Natural killer cell (primary cell): ENCODE measurements at regions not wholly inside any gene's neighbourhood (a gene's known extent, or its start where the extent isn't known, plus 50 kb on each side); places are given as distances from the start of the nearest gene placed in this dataset.
"Not testable (repeated sequence)": the region's sequence is repeated elsewhere in the genome, so short reads cannot be mapped to it uniquely, and the experiment has no call there.

Experiments used
- ATAC-seq, 3 donors: fragments of 150-1000 bp in 2 of 3; fragments of 200-7000 bp in 1 of 3; cut with Tn5 transposase; 1 replicate in 1 of 3; 2 replicates in 2 of 3; pipeline ENCODE4 v1.10.0; 2021; ENCODE audit warnings: mild to moderate bottlenecking in 2 of 3, moderate library complexity in 2 of 3
- DNase-seq, 2 donors: peaks; one replicate each; pipeline versions ENCODE4 v3.0.0 to v3.0.0-alpha.2; 2013 to 2021; ENCODE audit warnings: mixed read lengths in 1 of 2
- H3K27ac ChIP-seq: one replicate; pipeline ENCODE4 v1.5.1; 2013; ENCODE audit warnings: mild to moderate bottlenecking, low read length
- H3K27me3 ChIP-seq: one replicate; pipeline ENCODE4 v1.6.1; 2013; ENCODE audit warnings: low read length; ENCODE audit not compliant: control insufficient read depth, insufficient read depth
- H3K36me3 ChIP-seq: one replicate; pipeline ENCODE4 v1.6.1; 2013; ENCODE audit warnings: low read length; ENCODE audit not compliant: control insufficient read depth, insufficient read depth
- H3K4me1 ChIP-seq: one replicate; pipeline ENCODE4 v1.6.1; 2013; ENCODE audit warnings: low read length; ENCODE audit not compliant: control insufficient read depth, insufficient read depth
- H3K4me3 ChIP-seq: one replicate; pipeline ENCODE4 v1.5.1; 2013; ENCODE audit warnings: low read length
- H3K9me3 ChIP-seq: one replicate; pipeline ENCODE4 v1.6.1; 2013; ENCODE audit warnings: low read length; ENCODE audit not compliant: control insufficient read depth, insufficient read depth
- H3K27ac Mint-ChIP-seq, 2 donors: one replicate each; pipeline ENCODE4 v1.8.0; 2022; ENCODE audit warnings: mild to moderate bottlenecking in 2 of 2, mixed read lengths in 2 of 2, moderate library complexity in 1 of 2
- H3K27me3 Mint-ChIP-seq, 2 donors: one replicate each; pipeline ENCODE4 v1.8.0; 2022; ENCODE audit warnings: low read depth in 2 of 2, mixed read lengths in 2 of 2
- H3K36me3 Mint-ChIP-seq: one replicate; pipeline ENCODE4 v1.8.0; 2022; ENCODE audit warnings: mixed read lengths
- H3K4me1 Mint-ChIP-seq, 2 donors: one replicate each; pipeline ENCODE4 v1.8.0; 2022; ENCODE audit warnings: mixed read lengths in 2 of 2
- H3K4me3 Mint-ChIP-seq: one replicate; pipeline ENCODE4 v1.8.0; 2022; ENCODE audit warnings: mild to moderate bottlenecking, moderate library complexity, mixed read lengths
- H3K9me3 Mint-ChIP-seq, 2 donors: one replicate each; pipeline ENCODE4 v1.8.0; 2022; ENCODE audit warnings: mixed read lengths in 2 of 2
- CTCF ChIP-seq: fragments of 200-600 bp; IDR thresholded peaks from one replicate; pipeline ENCODE4 v1.8.0; 2022; ENCODE audit warnings: antibody characterized with exemption
- WGBS: methylation state at CpG from one replicate; pipeline ENCODE4 v1.1.7; 2013; ENCODE audit warnings: missing lambda C conversion rate; ENCODE audit not compliant: insufficient coverage; 5-methylcytosine and 5-hydroxymethylcytosine counted together
- intact Hi-C: fragments of 100-400 bp; cut with micrococcal nuclease; formaldehyde crosslinking; loops from one replicate; pipeline ENCODE4 v1.14.2; 2022

DNA sequence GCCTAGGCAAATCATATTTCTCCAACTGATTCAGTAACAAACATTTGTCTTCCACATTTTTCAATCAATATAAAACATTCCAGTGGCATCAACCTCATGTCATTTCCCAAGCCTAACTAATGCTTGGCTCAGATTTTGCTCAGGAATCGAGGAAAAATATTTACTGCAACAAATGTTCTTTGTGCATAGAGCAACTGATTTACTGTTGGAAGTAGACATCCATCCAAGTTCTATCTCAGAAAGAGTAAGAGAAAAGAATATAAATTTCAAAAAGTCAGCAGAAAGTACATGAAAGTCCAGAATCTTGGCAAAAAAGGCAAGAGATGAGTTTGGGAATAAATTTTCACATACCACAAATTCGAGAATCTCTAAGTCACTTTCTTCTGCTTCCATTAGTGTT, 2245.0 kb upstream of the RAG2 start:
- H3K9me3 ChIP-seq, result no peaks in the 10 kb centered on the region
- ATAC-seq (no peak), DNase-seq (no peak)
- no peak overlapping the region for H3K4me3 ChIP-seq
- no peaks in the 10 kb centered on the region for H3K27me3 ChIP-seq
- 67% methylated on average over 1 of the region's 2 CpGs for WGBS
- no peaks in the 10 kb centered on the region for H3K27me3 Mint-ChIP-seq
- H3K9me3 Mint-ChIP-seq, result peaks cover 8 to 11% of the 10 kb centered on the region in 2 donors
- TF ChIP-seq CTCF, result no peak
- no peaks in the 10 kb centered on the region for H3K4me1 Mint-ChIP-seq
- no peaks in the 10 kb centered on the region for H3K36me3 ChIP-seq
- H3K36me3 Mint-ChIP-seq, result no peaks in the 10 kb centered on the region
- H3K27ac Mint-ChIP-seq, result no peak overlapping the region
- H3K4me1 ChIP-seq, result no peaks in the 10 kb centered on the region
- intact Hi-C loops, result no loop called here
- H3K27ac ChIP-seq, result no peak overlapping the region
- H3K4me3 Mint-ChIP-seq, result no peak overlapping the region

DNA sequence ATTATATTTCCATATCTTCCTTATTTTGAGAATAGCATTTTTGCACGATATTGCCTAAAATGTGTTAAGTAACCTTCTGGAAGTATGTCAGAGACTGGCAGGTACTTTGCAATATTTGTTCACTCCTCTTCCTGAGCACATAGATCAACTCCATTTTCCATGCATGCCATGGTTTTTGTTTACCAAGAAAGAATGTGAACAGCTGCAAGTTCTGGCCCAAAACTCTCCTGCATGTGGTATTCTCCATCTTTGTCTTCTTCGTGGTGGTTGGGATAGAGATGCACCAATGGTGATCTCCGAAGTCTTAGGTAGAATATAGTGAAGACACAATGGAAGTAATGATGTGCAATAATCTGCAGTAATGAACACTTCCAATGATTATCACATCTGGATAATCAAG, 2241.0 kb upstream of the RAG2 start:
- peaks cover 0 to 5% of the 10 kb centered on the region in 2 donors for H3K9me3 Mint-ChIP-seq
- H3K4me1 Mint-ChIP-seq, result no peaks in the 10 kb centered on the region

GRCh38 chr11:38835966-38836365, 2237.9 kb upstream of the RAG2 start:
- no peak for ATAC-seq
- no peak for TF ChIP-seq CTCF
- Histone ChIP-seq H3K27me3 (no peaks in the 10 kb centered on the region), H3K27ac (no peak overlapping the region), H3K4me1 (no peaks in the 10 kb centered on the region), H3K4me3 (no peak overlapping the region), H3K36me3 (no peaks in the 10 kb centered on the region), H3K9me3 (no peaks in the 10 kb centered on the region)
- H3K36me3 Mint-ChIP-seq, result no peaks in the 10 kb centered on the region
- H3K27me3 Mint-ChIP-seq, result no peaks in the 10 kb centered on the region
- 86% methylated on average over 4 of the region's 4 CpGs for WGBS
- H3K4me1 Mint-ChIP-seq, result no peaks in the 10 kb centered on the region
- peaks cover 0 to 7% of the 10 kb centered on the region in 2 donors for H3K9me3 Mint-ChIP-seq
- no peak overlapping the region for H3K27ac Mint-ChIP-seq
- H3K4me3 Mint-ChIP-seq, result no peak overlapping the region
- no peak for DNase-seq
- intact Hi-C loops, result no loop called here

More for the DNA sequence above, 2241.0 kb upstream of the RAG2 start:
- intact Hi-C loops, result no loop called here
- Histone ChIP-seq H3K4me1 (no peaks in the 10 kb centered on the region), H3K27me3 (no peaks in the 10 kb centered on the region), H3K4me3 (no peak overlapping the region), H3K9me3 (no peaks in the 10 kb centered on the region), H3K27ac (no peak overlapping the region), H3K36me3 (no peaks in the 10 kb centered on the region)
- DNase-seq (no peak), ATAC-seq (no peak)
- no peak overlapping the region for H3K27ac Mint-ChIP-seq
- WGBS, result 89% methylated on average over 2 of the region's 3 CpGs
- H3K4me3 Mint-ChIP-seq, result no peak overlapping the region
- no peaks in the 10 kb centered on the region for H3K27me3 Mint-ChIP-seq
- no peak for TF ChIP-seq CTCF
- no peaks in the 10 kb centered on the region for H3K36me3 Mint-ChIP-seq

DNA sequence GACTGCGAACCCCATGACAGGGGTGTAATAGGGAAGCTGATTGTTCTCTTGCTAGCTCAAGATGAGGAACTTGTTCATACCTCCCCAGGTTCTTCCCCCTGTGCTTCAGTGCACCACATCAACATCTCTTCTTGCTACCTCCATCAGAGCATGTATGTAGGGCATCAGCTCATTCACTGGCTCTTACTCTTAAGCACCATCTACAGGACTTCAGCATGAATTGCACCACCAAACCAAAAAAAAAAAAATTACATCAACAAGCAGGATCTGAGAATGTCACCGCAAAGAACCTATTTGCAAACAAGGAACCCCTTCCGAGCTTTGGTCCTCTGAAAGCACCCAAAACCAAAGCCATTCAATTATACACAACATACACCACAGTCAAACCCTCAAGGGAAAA, 2226.5 kb upstream of the RAG2 start:
- H3K27me3 Mint-ChIP-seq, result no peaks in the 10 kb centered on the region
- H3K27ac ChIP-seq, result no peak overlapping the region
- H3K27me3 ChIP-seq, result no peaks in the 10 kb centered on the region
- TF ChIP-seq CTCF, result no peak
- no peak overlapping the region for H3K27ac Mint-ChIP-seq
- no peaks in the 10 kb centered on the region for H3K36me3 ChIP-seq
- H3K9me3 ChIP-seq, result no peaks in the 10 kb centered on the region
- DNase-seq (no peak), ATAC-seq (no peak)
- intact Hi-C loops, result no loop called here
- H3K4me1 Mint-ChIP-seq, result no peaks in the 10 kb centered on the region
- H3K4me3 ChIP-seq, result no peak overlapping the region
- no peaks in the 10 kb centered on the region for H3K4me1 ChIP-seq
- peaks cover 8% of the 10 kb centered on the region for H3K36me3 Mint-ChIP-seq
- H3K4me3 Mint-ChIP-seq, result no peak overlapping the region
- peaks cover 10 to 36% of the 10 kb centered on the region in 2 donors for H3K9me3 Mint-ChIP-seq
- WGBS, result 80% methylated on average over 3 of the region's 3 CpGs

GRCh38 chr11:38821786-38822185, 2223.8 kb upstream of the RAG2 start:
- H3K4me3 Mint-ChIP-seq, H3K36me3 ChIP-seq, H3K27ac ChIP-seq, H3K27me3 ChIP-seq, DNase-seq, H3K27me3 Mint-ChIP-seq, intact Hi-C loops, H3K4me3 ChIP-seq, H3K36me3 Mint-ChIP-seq, H3K27ac Mint-ChIP-seq, H3K9me3 ChIP-seq, ATAC-seq, H3K4me1 ChIP-seq, H3K4me1 Mint-ChIP-seq: not testable (repeated sequence)
- 89% methylated on average over 9 of the region's 9 CpGs for WGBS
- H3K9me3 Mint-ChIP-seq, result peaks cover 4 to 13% of the 10 kb centered on the region in 2 donors
